Right renal cortex interstitium (tissue), 3 donors: ENCODE measurements at regions not wholly inside any gene's neighbourhood (a gene's known extent, or its start where the extent isn't known, plus 50 kb on each side); places are given as distances from the start of the nearest gene placed in this dataset.
"Not testable (repeated sequence)": the region's sequence is repeated elsewhere in the genome, so short reads cannot be mapped to it uniquely, and the experiment has no call there.

ENCODE experiments used
- DNase-seq, 3 donors: peaks; one replicate each; pipeline ENCODE4 v3.0.0-alpha.2; 2013; ENCODE audit warnings: low read depth in 3 of 3, low spot score in 2 of 3

GRCh38 chrX:125503769-125504168, 184.1 kb downstream of the TEX13C start:
- no peak for DNase-seq

- no peak for DNase-seq
Measured at GRCh38 chrX:125505207-125505606, 185.5 kb downstream of the TEX13C start.

- DNase-seq = no peak
Measured at GRCh38 chrX:125507119-125507518, 187.4 kb downstream of the TEX13C start.

GRCh38 chrX:125520029-125520428, 200.4 kb downstream of the TEX13C start:
- no peak for DNase-seq

- DNase-seq = no peak
Measured at GRCh38 chrX:125522752-125523151, 203.1 kb downstream of the TEX13C start.

GRCh38 chrX:125532411-125533089, 212.9 kb downstream of the TEX13C start:
- DNase-seq = no peak

GRCh38 chrX:125533352-125533751, 213.7 kb downstream of the TEX13C start:
- DNase-seq = no peak

- DNase-seq = no peak
Measured at GRCh38 chrX:125544031-125544660, 224.5 kb downstream of the TEX13C start.

GRCh38 chrX:125544856-125545255, 225.2 kb downstream of the TEX13C start:
- no peak for DNase-seq

- no peak for DNase-seq
Measured at GRCh38 chrX:125577479-125577878, 257.8 kb downstream of the TEX13C start.

- no peak for DNase-seq
Measured at GRCh38 chrX:125604448-125604847, 284.8 kb downstream of the TEX13C start.

- no peak for DNase-seq
Measured at GRCh38 chrX:125605145-125605544, 285.5 kb downstream of the TEX13C start.

- not testable (repeated sequence) for DNase-seq
Measured at GRCh38 chrX:125614591-125615343, 295.1 kb downstream of the TEX13C start.

- DNase-seq = no peak
Measured at GRCh38 chrX:125620715-125621587, 301.3 kb downstream of the TEX13C start.

- no peak for DNase-seq
Measured at GRCh38 chrX:125621588-125621927, 301.9 kb downstream of the TEX13C start.

GRCh38 chrX:125622899-125623298, 303.2 kb downstream of the TEX13C start:
- no peak for DNase-seq

- no peak for DNase-seq
Measured at GRCh38 chrX:125627676-125628075, 308.0 kb downstream of the TEX13C start.

- DNase-seq = no peak
Measured at GRCh38 chrX:125628435-125628834, 308.8 kb downstream of the TEX13C start.

- DNase-seq = no peak
Measured at GRCh38 chrX:125641405-125641804, 321.7 kb downstream of the TEX13C start.

GRCh38 chrX:125646195-125646594, 326.5 kb downstream of the TEX13C start:
- DNase-seq = no peak

- DNase-seq = no peak
Measured at GRCh38 chrX:125651426-125651825, 331.8 kb downstream of the TEX13C start.
